Activated CD8-positive, alpha-beta T cell treated with anti-CD3 and anti-CD28 coated beads, Interleukin-2, amount 10 ng/mL, durations not matched to agents 7 days and 5 days (primary cell): ENCODE measurements at regions not wholly inside any gene's neighbourhood (a gene's known extent, or its start where the extent isn't known, plus 50 kb on each side); places are given as distances from the start of the nearest gene placed in this dataset.

Experiments
- ATAC-seq: fragments of 150-1000 bp; cut with Tn5 transposase; one replicate; pipeline ENCODE4 v1.10.0; 2021; ENCODE audit warnings: moderate library complexity
- CTCF ChIA-PET: fragments of 350-600 bp; sonication (Branson Sonifier 250); formaldehyde crosslinking; loops from one replicate; lab custom pipeline; 2021; ENCODE audit warnings: antibody characterized with exemption; lab: Charles Lee
- POLR2A ChIA-PET: fragments of 350-600 bp; sonication (Branson Sonifier 250); formaldehyde crosslinking; loops from one replicate; lab custom pipeline; 2021; ENCODE audit warnings: antibody characterized with exemption; lab: Charles Lee
- DNase-seq: peaks from one replicate; pipeline ENCODE4 v3.0.0-alpha.2; 2020
- H3K27ac Mint-ChIP-seq: one replicate; pipeline ENCODE4 v1.8.0; 2021; ENCODE audit warnings: mild to moderate bottlenecking, mixed read lengths
- H3K27me3 Mint-ChIP-seq: one replicate; pipeline ENCODE4 v1.8.0; 2021; ENCODE audit warnings: low read depth, mixed read lengths
- H3K36me3 Mint-ChIP-seq: one replicate; pipeline ENCODE4 v1.8.0; 2021; ENCODE audit warnings: low read depth, mixed read lengths
- H3K4me1 Mint-ChIP-seq: one replicate; pipeline ENCODE4 v1.8.0; 2021; ENCODE audit warnings: low read depth, mixed read lengths
- H3K4me3 Mint-ChIP-seq: one replicate; pipeline ENCODE4 v1.8.0; 2021; ENCODE audit warnings: mild to moderate bottlenecking, mixed read lengths
- H3K9me3 Mint-ChIP-seq: one replicate; pipeline ENCODE4 v1.8.0; 2022; ENCODE audit warnings: mixed read lengths; ENCODE audit not compliant: insufficient read depth

DNA sequence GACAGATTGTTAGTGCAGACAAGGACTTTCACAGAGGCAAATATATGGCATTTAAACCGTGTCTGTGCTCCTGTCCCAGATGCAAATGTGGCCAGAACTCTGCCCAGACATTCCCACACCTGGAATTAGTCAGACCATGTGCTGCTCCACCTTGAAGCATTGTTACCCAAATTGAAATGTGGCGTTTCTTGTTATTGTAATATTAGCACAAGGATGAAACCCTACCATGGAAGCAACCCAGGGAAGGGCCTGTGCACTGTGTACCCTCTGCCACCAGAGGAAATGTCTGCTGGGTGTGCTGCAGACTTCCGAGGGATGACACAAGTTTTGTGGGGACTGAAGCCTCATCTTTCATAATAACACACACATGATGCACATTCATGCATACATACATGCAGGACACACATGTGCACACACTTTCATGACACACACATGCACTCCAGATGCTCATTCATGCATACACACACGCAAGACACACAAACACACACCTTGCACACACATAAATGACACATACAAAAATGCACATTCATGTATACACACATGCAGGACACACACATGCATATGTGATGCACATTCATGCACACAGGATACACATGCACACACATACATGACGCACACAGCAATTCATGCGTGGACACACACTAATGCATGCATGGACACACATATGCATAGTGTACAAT lies 133.2 kb upstream of the SNTG2 start:
- H3K36me3 Mint-ChIP-seq, result no peaks in the 10 kb centered on the region
- CTCF ChIA-PET, result no interaction called here
- ATAC-seq (no peak), DNase-seq (no peak)
- H3K9me3 Mint-ChIP-seq, result no peaks in the 10 kb centered on the region
- H3K27ac Mint-ChIP-seq, result no peak overlapping the region
- POLR2A ChIA-PET, result no interaction called here
- peaks cover 2% of the 10 kb centered on the region for H3K27me3 Mint-ChIP-seq
- no peaks in the 10 kb centered on the region for H3K4me1 Mint-ChIP-seq
- no peak overlapping the region for H3K4me3 Mint-ChIP-seq

- DNase-seq (no peak), ATAC-seq (no peak)
- Mint-ChIP-seq H3K27ac (no peak overlapping the region), H3K27me3 (peaks cover 2% of the 10 kb centered on the region), H3K9me3 (no peaks in the 10 kb centered on the region), H3K36me3 (no peaks in the 10 kb centered on the region), H3K4me1 (no peaks in the 10 kb centered on the region), H3K4me3 (no peak overlapping the region)
- POLR2A ChIA-PET, result no interaction called here
- CTCF ChIA-PET, result no interaction called here
Observed at GRCh38 chr2:816278-816677, 134.4 kb upstream of the SNTG2 start.

DNA sequence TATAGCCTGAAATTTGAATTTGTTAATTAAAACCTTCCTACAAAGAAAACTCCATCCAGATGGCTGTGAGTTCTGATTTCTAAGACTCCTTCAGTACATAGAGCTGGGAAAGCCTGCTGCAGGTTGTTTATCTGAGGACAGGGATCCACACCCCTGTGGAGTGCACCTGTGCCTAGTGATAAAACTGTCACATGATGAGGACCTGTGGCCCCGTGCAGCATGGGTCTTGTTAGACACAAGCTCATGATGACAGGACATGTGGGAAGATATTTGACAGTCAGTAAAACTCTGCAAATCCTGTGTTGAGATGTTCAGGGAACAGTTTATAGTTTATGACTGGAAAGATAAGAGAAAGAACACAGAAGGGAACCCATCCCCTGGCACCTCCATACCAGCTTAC lies 133.2 kb upstream of the TMEM18 start:
- ChIA-PET POLR2A (no interaction called here), CTCF (no interaction called here)
- no peak for DNase-seq
- H3K4me1 Mint-ChIP-seq, result no peaks in the 10 kb centered on the region
- H3K27ac Mint-ChIP-seq, result no peak overlapping the region
- ATAC-seq, result no peak
- no peaks in the 10 kb centered on the region for H3K9me3 Mint-ChIP-seq
- no peaks in the 10 kb centered on the region for H3K36me3 Mint-ChIP-seq
- no peak overlapping the region for H3K4me3 Mint-ChIP-seq
- H3K27me3 Mint-ChIP-seq, result peaks cover 5% of the 10 kb centered on the region

GRCh38 chr2:807300-807699 lies 130.1 kb upstream of the TMEM18 start:
- ATAC-seq (no peak), DNase-seq (no peak)
- Mint-ChIP-seq H3K36me3 (no peaks in the 10 kb centered on the region), H3K27me3 (peaks cover 5% of the 10 kb centered on the region), H3K27ac (no peak overlapping the region), H3K9me3 (no peaks in the 10 kb centered on the region), H3K4me3 (no peak overlapping the region), H3K4me1 (no peaks in the 10 kb centered on the region)
- ChIA-PET CTCF (no interaction called here), POLR2A (no interaction called here)

GRCh38 chr2:805664-806063 lies 128.5 kb upstream of the TMEM18 start:
- Mint-ChIP-seq H3K36me3 (no peaks in the 10 kb centered on the region), H3K4me3 (no peak overlapping the region), H3K9me3 (no peaks in the 10 kb centered on the region), H3K4me1 (no peaks in the 10 kb centered on the region), H3K27ac (no peak overlapping the region), H3K27me3 (peaks cover 5% of the 10 kb centered on the region)
- ChIA-PET CTCF (no interaction called here), POLR2A (no interaction called here)
- DNase-seq, result no peak
- ATAC-seq, result no peak

- POLR2A ChIA-PET, result no interaction called here
- H3K4me3 Mint-ChIP-seq, result no peak overlapping the region
- DNase-seq (no peak), ATAC-seq (no peak)
- no peaks in the 10 kb centered on the region for H3K27me3 Mint-ChIP-seq
- CTCF ChIA-PET, result no interaction called here
- H3K9me3 Mint-ChIP-seq, result no peaks in the 10 kb centered on the region
- H3K36me3 Mint-ChIP-seq, result no peaks in the 10 kb centered on the region
- no peak overlapping the region for H3K27ac Mint-ChIP-seq
- no peaks in the 10 kb centered on the region for H3K4me1 Mint-ChIP-seq
Observed at GRCh38 chr2:797993-798392, 120.8 kb upstream of the TMEM18 start.

- Mint-ChIP-seq H3K27ac (no peak overlapping the region), H3K9me3 (no peaks in the 10 kb centered on the region), H3K27me3 (no peaks in the 10 kb centered on the region), H3K4me3 (no peak overlapping the region), H3K4me1 (no peaks in the 10 kb centered on the region), H3K36me3 (no peaks in the 10 kb centered on the region)
- CTCF ChIA-PET, result no interaction called here
- POLR2A ChIA-PET, result no interaction called here
- ATAC-seq (no peak), DNase-seq (no peak)
Observed at GRCh38 chr2:797556-797955, 120.3 kb upstream of the TMEM18 start.

DNA sequence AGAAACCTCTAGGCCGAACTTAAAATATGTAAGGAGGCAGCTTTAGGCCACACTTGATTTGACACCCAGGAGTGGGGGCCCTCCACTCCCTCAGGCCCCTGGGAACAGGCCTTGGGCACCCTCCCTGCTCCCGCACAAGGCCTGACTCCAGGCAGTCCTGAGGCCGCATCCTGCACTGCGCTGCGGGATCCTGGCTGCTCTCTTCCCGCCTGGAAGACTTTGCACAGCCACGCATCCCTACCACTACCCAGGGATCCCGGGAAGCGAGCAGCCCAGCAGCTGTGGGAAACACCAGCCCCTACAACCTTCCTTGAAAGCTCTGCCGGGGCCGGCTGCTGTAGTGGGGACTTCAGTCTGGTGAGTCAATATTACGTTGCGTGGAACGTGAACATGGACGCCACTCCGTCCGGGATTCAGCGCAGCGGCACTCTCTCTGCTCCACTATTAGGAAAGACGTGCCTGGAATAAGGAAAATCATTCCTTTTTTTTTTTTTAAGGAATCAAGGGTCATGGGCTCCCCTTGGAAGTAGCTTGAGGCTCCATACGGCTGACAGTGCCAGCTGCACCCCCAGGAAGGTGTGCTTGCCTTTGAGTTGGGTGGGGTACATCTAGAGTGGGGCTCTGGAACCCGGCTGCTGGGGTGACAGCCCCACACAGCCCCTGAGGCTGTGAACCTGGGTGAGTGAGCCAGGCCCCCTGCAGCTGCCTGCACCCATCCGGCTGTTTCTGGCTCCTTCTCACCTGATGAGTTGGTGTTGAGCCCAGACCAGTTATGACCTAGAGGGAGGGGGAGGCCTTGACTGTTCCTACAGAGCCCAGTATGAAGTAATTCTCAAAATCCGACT lies 119.2 kb upstream of the TMEM18 start:
- no peak for DNase-seq
- Mint-ChIP-seq H3K27ac (no peak overlapping the region), H3K36me3 (no peaks in the 10 kb centered on the region), H3K27me3 (no peaks in the 10 kb centered on the region), H3K4me3 (no peak overlapping the region), H3K4me1 (no peaks in the 10 kb centered on the region), H3K9me3 (no peaks in the 10 kb centered on the region)
- ChIA-PET CTCF (no interaction called here), POLR2A (no interaction called here)
- ATAC-seq, result no peak

DNA sequence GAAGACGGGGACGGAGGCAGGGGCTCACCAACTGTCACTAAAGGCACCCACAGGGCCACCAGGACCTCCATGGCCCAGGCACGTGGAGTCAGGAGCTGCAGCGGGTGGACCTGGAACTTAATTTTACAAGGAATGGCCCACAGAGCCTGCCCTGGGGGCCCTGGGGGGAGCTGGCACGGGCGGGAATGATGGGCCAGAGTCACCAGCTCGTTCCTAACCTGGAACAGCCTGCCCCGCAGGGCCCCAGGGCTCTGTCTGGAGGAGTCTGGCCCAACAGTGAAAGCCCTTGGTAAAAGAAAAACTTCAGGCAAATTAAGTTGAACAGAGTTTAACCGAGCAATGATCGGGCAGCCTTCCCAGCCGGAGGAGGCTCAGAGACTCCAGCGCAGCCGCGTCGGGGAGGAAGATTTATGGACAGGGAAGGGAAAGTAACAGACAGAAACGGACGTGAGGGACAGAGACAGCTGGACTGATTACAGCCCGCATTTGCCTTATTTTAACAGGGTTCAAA lies 118.4 kb upstream of the TMEM18 start:
- H3K4me3 Mint-ChIP-seq, result no peak overlapping the region

GRCh38 chr2:794554-795241 lies 117.5 kb upstream of the TMEM18 start:
- DNase-seq (no peak), ATAC-seq (no peak)
- H3K36me3 Mint-ChIP-seq, result no peaks in the 10 kb centered on the region
- no peaks in the 10 kb centered on the region for H3K27me3 Mint-ChIP-seq
- ChIA-PET CTCF (no interaction called here), POLR2A (no interaction called here)
- no peak overlapping the region for H3K27ac Mint-ChIP-seq
- H3K4me1 Mint-ChIP-seq, result no peaks in the 10 kb centered on the region
- no peak overlapping the region for H3K4me3 Mint-ChIP-seq
- no peaks in the 10 kb centered on the region for H3K9me3 Mint-ChIP-seq

More for the DNA sequence above, 118.4 kb upstream of the TMEM18 start:
- H3K27me3 Mint-ChIP-seq, result no peaks in the 10 kb centered on the region
- no peaks in the 10 kb centered on the region for H3K9me3 Mint-ChIP-seq
- DNase-seq (no peak), ATAC-seq (no peak)
- no peaks in the 10 kb centered on the region for H3K36me3 Mint-ChIP-seq
- H3K27ac Mint-ChIP-seq, result no peak overlapping the region
- ChIA-PET POLR2A (no interaction called here), CTCF (no interaction called here)
- no peaks in the 10 kb centered on the region for H3K4me1 Mint-ChIP-seq

- ATAC-seq (no peak), DNase-seq (no peak)
- Mint-ChIP-seq H3K4me1 (no peaks in the 10 kb centered on the region), H3K36me3 (no peaks in the 10 kb centered on the region), H3K4me3 (no peak overlapping the region), H3K27ac (no peak overlapping the region), H3K9me3 (no peaks in the 10 kb centered on the region), H3K27me3 (no peaks in the 10 kb centered on the region)
- POLR2A ChIA-PET, result no interaction called here
- CTCF ChIA-PET, result no interaction called here
Observed at GRCh38 chr2:793236-793635, 116.0 kb upstream of the TMEM18 start.

GRCh38 chr2:792687-793086 lies 115.5 kb upstream of the TMEM18 start:
- H3K27ac Mint-ChIP-seq, result no peak overlapping the region
- no peaks in the 10 kb centered on the region for H3K4me1 Mint-ChIP-seq
- no peaks in the 10 kb centered on the region for H3K36me3 Mint-ChIP-seq
- ChIA-PET CTCF (no interaction called here), POLR2A (no interaction called here)
- ATAC-seq (no peak), DNase-seq (no peak)
- no peaks in the 10 kb centered on the region for H3K9me3 Mint-ChIP-seq
- no peaks in the 10 kb centered on the region for H3K27me3 Mint-ChIP-seq
- no peak overlapping the region for H3K4me3 Mint-ChIP-seq
